Lower lobe of right lung (tissue), 2 donors: ENCODE measurements at regions not wholly inside any gene's neighbourhood (a gene's known extent, or its start where the extent isn't known, plus 50 kb on each side); places are given as distances from the start of the nearest gene placed in this dataset.

Experiments
- ATAC-seq, 2 donors: fragments of 200-7000 bp; cut with Tn5 transposase; one replicate each; pipeline ENCODE4 v1.9.1; 2020 to 2022; ENCODE audit warnings: mild to moderate bottlenecking in 2 of 2, moderate library complexity in 2 of 2
- DNase-seq: peaks from one replicate; pipeline ENCODE4 v3.0.0-alpha.2; 2020
- H3K27ac ChIP-seq: fragments of 200-600 bp; one replicate; pipeline ENCODE4 v1.8.0; 2022
- H3K27me3 ChIP-seq: fragments of 200-600 bp; one replicate; pipeline ENCODE4 v1.8.0; 2022; ENCODE audit warnings: low read depth
- H3K36me3 ChIP-seq: fragments of 200-600 bp; one replicate; pipeline ENCODE4 v1.8.0; 2022; ENCODE audit warnings: mild to moderate bottlenecking
- H3K4me1 ChIP-seq: fragments of 200-600 bp; one replicate; pipeline ENCODE4 v1.8.0; 2022
- H3K4me3 ChIP-seq: fragments of 200-600 bp; one replicate; pipeline ENCODE4 v1.8.0; 2022; ENCODE audit warnings: mild to moderate bottlenecking
- H3K9me3 ChIP-seq: fragments of 200-600 bp; one replicate; pipeline ENCODE4 v1.8.0; 2022
- CTCF ChIP-seq: fragments of 200-600 bp; IDR thresholded peaks from one replicate; pipeline ENCODE4 v1.8.0; 2022; ENCODE audit warnings: antibody characterized with exemption, mild to moderate bottlenecking
- intact Hi-C: fragments of 100-400 bp; cut with DNase I; formaldehyde crosslinking; loops from one replicate; pipeline ENCODE4 v1.11.0; 2022
- donor health status: DM: no; HTN: yes; CAD: no; lungs with severe emphysema.

GRCh38 chr3:96022676-96023075, 791.7 kb upstream of the EPHA6 start:
- H3K27me3 ChIP-seq = no peaks in the 10 kb centered on the region
- intact Hi-C loops = no loop called here
- H3K27ac ChIP-seq = no peak overlapping the region
- H3K36me3 ChIP-seq = no peaks in the 10 kb centered on the region
- no peak for TF ChIP-seq CTCF
- ATAC-seq (no peak), DNase-seq (no peak)
- H3K4me1 ChIP-seq = no peaks in the 10 kb centered on the region
- no peaks in the 10 kb centered on the region for H3K9me3 ChIP-seq
- H3K4me3 ChIP-seq = no peak overlapping the region

GRCh38 chr3:96027718-96028117, 786.7 kb upstream of the EPHA6 start:
- H3K27ac ChIP-seq = no peak overlapping the region
- ATAC-seq (no peak), DNase-seq (no peak)
- no peak overlapping the region for H3K4me3 ChIP-seq
- intact Hi-C loops = no loop called here
- no peak for TF ChIP-seq CTCF
- H3K36me3 ChIP-seq = no peaks in the 10 kb centered on the region
- no peaks in the 10 kb centered on the region for H3K27me3 ChIP-seq
- H3K4me1 ChIP-seq = no peaks in the 10 kb centered on the region
- no peaks in the 10 kb centered on the region for H3K9me3 ChIP-seq

GRCh38 chr3:96039632-96040031, 774.8 kb upstream of the EPHA6 start:
- H3K27ac ChIP-seq = no peak overlapping the region
- H3K27me3 ChIP-seq = no peaks in the 10 kb centered on the region
- intact Hi-C loops = no loop called here
- no peaks in the 10 kb centered on the region for H3K9me3 ChIP-seq
- no peaks in the 10 kb centered on the region for H3K4me1 ChIP-seq
- TF ChIP-seq CTCF = no peak
- ATAC-seq (no peak), DNase-seq (no peak)
- H3K4me3 ChIP-seq = no peak overlapping the region
- no peaks in the 10 kb centered on the region for H3K36me3 ChIP-seq

GRCh38 chr3:96059301-96059700, 755.1 kb upstream of the EPHA6 start:
- H3K36me3 ChIP-seq = no peaks in the 10 kb centered on the region
- H3K9me3 ChIP-seq = no peaks in the 10 kb centered on the region
- TF ChIP-seq CTCF = no peak
- H3K4me1 ChIP-seq = no peaks in the 10 kb centered on the region
- ATAC-seq (no peak), DNase-seq (no peak)
- no peak overlapping the region for H3K27ac ChIP-seq
- intact Hi-C loops = no loop called here
- no peaks in the 10 kb centered on the region for H3K27me3 ChIP-seq
- H3K4me3 ChIP-seq = no peak overlapping the region

- no peak overlapping the region for H3K27ac ChIP-seq
- no peaks in the 10 kb centered on the region for H3K27me3 ChIP-seq
- H3K4me3 ChIP-seq = no peak overlapping the region
- TF ChIP-seq CTCF = no peak
- H3K4me1 ChIP-seq = no peaks in the 10 kb centered on the region
- H3K36me3 ChIP-seq = no peaks in the 10 kb centered on the region
- no peak for DNase-seq
- ATAC-seq = peak in 1 of 2 donors; percentile 32
- H3K9me3 ChIP-seq = no peaks in the 10 kb centered on the region
- intact Hi-C loops = loop anchor here (10.0 kb wide), 1 partner anchor 56 kb away; no protein-coding TSS in a partner anchor
Measured at GRCh38 chr3:96069065-96069464, 745.3 kb upstream of the EPHA6 start.

GRCh38 chr3:96070678-96071077, 743.7 kb upstream of the EPHA6 start:
- Histone ChIP-seq H3K36me3 (no peaks in the 10 kb centered on the region), H3K9me3 (no peaks in the 10 kb centered on the region), H3K4me1 (no peaks in the 10 kb centered on the region), H3K27ac (no peak overlapping the region), H3K4me3 (no peak overlapping the region), H3K27me3 (no peaks in the 10 kb centered on the region)
- ATAC-seq (no peak), DNase-seq (no peak)
- intact Hi-C loops = no loop called here
- no peak for TF ChIP-seq CTCF
